ENCODE measurements at regions not wholly inside any gene's neighbourhood (a gene's known extent, or its start where the extent isn't known, plus 50 kb on each side); places are given as distances from the start of the nearest gene placed in this dataset.

DNA sequence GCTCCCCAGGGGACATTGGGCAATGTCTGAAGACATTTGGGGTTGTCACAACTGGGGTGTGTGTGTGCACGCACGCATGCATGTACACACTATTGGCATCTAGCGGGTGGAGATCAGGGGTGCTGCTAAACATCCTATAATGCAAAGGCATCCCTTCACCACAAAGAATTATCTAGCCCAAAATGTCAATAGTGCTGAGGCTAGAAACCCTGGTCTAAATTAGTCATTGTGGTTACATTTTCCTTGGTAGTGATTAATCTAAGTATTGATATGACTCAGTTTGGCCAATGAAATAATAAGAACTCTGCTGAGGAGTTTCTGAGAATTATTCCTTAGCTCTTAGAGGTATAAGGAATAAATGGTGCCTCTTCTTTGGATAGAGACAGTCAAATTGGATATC lies 200.2 kb downstream of the CLCN4 start:
- no peak for DNase-seq (ENCODE audit: insufficient read length)
- no peak for TF ChIP-seq POLR2A (IDR thresholded peaks at IDR 0.05; ENCODE audit: low read depth, low read length)
- no peak for FAIRE-seq

DNA sequence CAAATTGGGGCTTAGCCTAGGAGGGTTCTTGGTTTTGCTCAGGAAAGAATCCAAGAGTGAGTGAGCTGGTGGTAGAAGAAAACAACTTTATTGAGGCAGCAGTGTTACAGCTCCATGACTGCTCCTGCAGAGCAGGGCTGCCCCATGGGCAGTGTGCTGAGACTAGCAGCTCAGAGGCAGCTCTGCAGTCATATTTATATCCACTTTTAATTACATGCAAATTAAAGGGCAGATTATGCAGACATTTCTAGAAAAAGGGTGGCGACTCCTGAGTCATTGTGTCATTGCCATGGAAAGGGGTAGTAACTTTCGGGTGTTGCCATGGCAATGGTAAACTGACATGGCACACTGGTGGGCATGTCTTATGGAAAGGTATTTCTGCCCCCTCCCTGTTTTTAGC lies 202.2 kb downstream of the CLCN4 start:
- DNase-seq (ENCODE audit: insufficient read length) (no peak), FAIRE-seq (no peak)
- TF ChIP-seq POLR2AphosphoS5 (IDR thresholded peaks at IDR 0.05; ENCODE audit: low read depth, low read length), result no peak
- no peak for TF ChIP-seq POLR2A (IDR thresholded peaks at IDR 0.05; ENCODE audit: low read depth, low read length)
- no peak for TF ChIP-seq TAF1 (IDR thresholded peaks at IDR 0.05; ENCODE audit: borderline replicate concordance, low read depth, low read length)

DNA sequence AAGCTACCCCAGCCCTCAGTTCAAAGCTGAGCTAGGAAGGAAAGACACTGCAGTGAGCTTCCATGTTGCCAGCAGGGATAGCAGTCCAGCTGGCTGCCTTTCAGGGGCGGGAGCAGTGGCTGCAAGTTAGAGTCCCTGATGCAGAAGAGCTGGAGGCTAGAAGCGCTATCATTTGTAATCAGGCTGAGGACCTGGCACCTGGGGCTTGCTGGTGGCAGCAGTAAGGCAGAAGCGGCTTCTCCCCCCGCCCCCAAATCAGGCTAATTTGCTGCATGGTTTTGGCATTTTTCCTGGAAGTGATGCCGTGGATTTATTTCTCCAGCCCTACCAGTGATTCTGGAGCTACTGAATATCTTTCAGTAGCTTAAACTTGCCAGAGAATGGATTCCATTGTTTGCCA lies 203.3 kb downstream of the CLCN4 start:
- FAIRE-seq, result no peak
- no peak for DNase-seq (ENCODE audit: insufficient read length)
- no peak for TF ChIP-seq POLR2A (IDR thresholded peaks at IDR 0.05; ENCODE audit: low read depth, low read length)
- no peak for TF ChIP-seq POLR2AphosphoS5 (IDR thresholded peaks at IDR 0.05; ENCODE audit: low read depth, low read length)
- TF ChIP-seq TAF1 (IDR thresholded peaks at IDR 0.05; ENCODE audit: borderline replicate concordance, low read depth, low read length), result no peak

DNA sequence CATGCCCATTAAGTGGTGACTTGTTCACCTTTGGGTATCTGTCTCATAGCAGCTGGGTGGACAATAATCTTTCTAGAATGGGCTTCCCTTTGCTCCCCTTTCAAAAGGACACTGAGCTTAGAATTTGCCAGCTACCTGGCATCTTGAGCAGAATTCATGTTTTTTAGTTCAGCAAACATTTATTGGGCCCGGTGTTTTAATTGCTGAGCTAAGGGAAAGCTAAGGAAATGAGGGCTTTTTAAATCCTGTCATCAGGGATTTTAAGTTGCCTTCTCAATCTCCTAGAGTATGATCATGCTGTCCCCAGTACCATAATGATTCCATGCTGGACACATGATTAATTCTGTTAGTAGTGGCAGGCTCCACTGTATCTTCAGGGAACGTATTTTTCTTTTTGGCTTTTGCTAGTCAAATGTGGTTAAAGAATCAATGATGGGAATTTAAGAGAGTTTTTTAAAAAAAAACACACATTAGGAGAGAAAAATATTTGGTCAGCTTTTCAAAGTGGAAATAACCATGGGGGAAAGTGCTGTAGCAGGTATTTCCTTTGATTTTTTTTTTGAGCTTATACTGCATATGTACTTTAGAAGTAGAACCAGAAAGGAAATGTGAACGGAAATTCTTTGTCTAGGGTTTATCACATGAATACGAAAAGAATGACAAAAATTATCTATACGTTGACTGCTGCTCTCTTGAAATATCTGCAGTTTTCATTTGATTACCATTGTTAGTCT lies 208.9 kb downstream of the CLCN4 start:
- no peak for TF ChIP-seq POLR2AphosphoS5 (IDR thresholded peaks at IDR 0.05; ENCODE audit: low read depth, low read length)
- TF ChIP-seq POLR2A (IDR thresholded peaks at IDR 0.05; ENCODE audit: low read depth, low read length), result no peak
- TF ChIP-seq TAF1 (IDR thresholded peaks at IDR 0.05; ENCODE audit: borderline replicate concordance, low read depth, low read length), result no peak
- FAIRE-seq (no peak), DNase-seq (ENCODE audit: insufficient read length) (no peak)

DNA sequence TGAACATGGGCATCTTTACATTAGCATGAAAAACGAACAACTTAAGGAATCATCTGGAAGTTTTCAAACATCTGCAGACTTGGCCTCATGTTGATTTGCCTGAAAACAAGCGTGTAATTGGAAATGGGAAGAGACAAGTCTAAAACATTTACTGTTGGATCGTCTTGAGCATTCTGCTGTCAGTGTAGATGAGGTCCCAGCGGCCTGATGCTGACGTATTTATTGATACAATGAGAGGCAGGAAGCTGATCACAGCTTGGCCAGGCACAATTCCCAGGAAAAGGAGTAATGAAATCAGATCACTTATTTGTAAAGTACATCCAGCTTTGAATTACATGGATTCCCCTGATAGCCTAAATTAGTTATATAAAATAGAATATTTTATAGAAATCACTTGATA lies 210.6 kb downstream of the CLCN4 start:
- TF ChIP-seq TAF1 (IDR thresholded peaks at IDR 0.05; ENCODE audit: borderline replicate concordance, low read depth, low read length) (no peak), POLR2A (IDR thresholded peaks at IDR 0.05; ENCODE audit: low read depth, low read length) (no peak), POLR2AphosphoS5 (IDR thresholded peaks at IDR 0.05; ENCODE audit: low read depth, low read length) (no peak)
- FAIRE-seq, result no peak
- DNase-seq (ENCODE audit: insufficient read length), result no peak

DNA sequence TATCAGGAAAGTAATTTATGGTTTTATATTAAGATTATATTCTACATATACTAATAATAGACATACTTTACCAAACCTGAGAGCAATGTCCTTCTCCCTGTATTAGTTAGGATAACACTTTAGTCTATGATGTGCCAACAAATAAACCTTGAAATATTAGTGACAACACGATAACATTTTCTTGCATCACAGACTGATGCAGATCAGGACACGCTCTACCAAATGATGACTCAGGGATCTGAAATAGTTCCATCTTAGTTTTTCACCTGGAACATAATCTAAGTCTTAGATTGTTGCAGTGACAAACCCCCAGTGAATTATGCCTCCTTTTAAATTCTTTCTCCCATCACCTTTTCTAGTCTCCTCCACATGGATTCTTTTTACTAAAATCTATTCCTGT lies 214.2 kb downstream of the CLCN4 start:
- DNase-seq (ENCODE audit: insufficient read length) (no peak), FAIRE-seq (no peak)
- no peak for TF ChIP-seq TAF1 (IDR thresholded peaks at IDR 0.05; ENCODE audit: borderline replicate concordance, low read depth, low read length)
- TF ChIP-seq POLR2A (IDR thresholded peaks at IDR 0.05; ENCODE audit: low read depth, low read length), result no peak
- no peak for TF ChIP-seq POLR2AphosphoS5 (IDR thresholded peaks at IDR 0.05; ENCODE audit: low read depth, low read length)

DNA sequence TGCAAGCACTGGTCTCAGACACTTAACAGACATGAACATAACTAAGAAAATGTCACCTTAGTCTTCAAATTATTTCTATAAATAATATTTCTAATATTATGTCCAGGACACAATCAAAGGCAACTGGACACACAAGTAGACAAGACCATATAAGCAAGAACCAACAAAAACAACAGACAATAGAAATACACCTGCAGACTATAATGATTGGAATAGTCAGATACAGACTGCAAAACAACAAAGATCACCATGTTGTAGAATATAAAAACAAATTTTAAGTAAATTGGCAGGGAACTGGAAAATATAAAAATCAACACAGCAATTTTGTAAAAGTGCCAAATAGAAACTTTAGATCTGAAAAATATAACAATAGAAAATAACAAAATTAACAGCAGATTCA lies 220.7 kb downstream of the CLCN4 start:
- TF ChIP-seq POLR2AphosphoS5 (IDR thresholded peaks at IDR 0.05; ENCODE audit: low read depth, low read length) (no peak), TAF1 (IDR thresholded peaks at IDR 0.05; ENCODE audit: borderline replicate concordance, low read depth, low read length) (no peak), POLR2A (IDR thresholded peaks at IDR 0.05; ENCODE audit: low read depth, low read length) (no peak)
- no peak for DNase-seq (ENCODE audit: insufficient read length)
- FAIRE-seq, result no peak

DNA sequence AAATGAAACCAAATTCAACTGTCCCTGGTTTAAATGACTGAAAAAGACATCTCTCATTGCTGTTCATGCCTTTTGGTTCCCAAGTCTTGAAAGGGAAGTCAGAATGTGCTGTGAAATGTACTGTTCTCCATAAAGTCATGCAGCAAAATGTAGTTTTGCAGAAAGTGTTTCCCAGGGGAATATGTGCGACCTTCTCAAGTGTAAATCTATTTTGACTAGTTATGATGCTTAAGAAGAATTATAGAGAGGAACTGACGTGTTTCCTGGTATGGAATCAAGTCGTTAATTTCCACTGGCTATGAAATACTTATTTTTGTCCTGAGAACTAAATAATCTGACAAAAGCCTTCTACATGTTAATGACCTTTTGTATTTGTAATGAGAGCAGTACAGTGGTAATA lies 223.1 kb downstream of the CLCN4 start:
- TF ChIP-seq POLR2AphosphoS5 (IDR thresholded peaks at IDR 0.05; ENCODE audit: low read depth, low read length), result no peak
- TF ChIP-seq TAF1 (IDR thresholded peaks at IDR 0.05; ENCODE audit: borderline replicate concordance, low read depth, low read length), result no peak
- TF ChIP-seq POLR2A (IDR thresholded peaks at IDR 0.05; ENCODE audit: low read depth, low read length), result no peak
- no peak for FAIRE-seq

DNA sequence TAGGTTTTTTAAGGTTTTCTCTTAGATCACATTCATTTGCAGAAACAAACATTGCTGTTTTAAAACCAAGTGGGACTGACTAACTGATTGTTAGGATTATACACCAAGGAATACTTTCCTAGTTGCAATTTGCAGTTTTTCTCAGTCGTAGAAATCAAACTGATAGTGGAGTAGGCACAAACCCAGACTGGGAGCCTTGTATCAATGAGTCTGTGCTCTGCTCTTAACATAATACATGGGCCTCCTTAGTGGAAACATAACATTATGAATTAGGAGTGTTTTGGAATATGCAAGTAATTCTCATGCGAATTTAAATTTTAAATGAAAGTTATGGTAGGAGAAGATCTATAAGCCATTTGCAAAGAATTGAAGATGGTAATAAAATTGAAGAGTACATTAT lies 223.5 kb downstream of the CLCN4 start:
- no peak for FAIRE-seq
- TF ChIP-seq POLR2AphosphoS5 (IDR thresholded peaks at IDR 0.05; ENCODE audit: low read depth, low read length) (no peak), TAF1 (IDR thresholded peaks at IDR 0.05; ENCODE audit: borderline replicate concordance, low read depth, low read length) (no peak), POLR2A (IDR thresholded peaks at IDR 0.05; ENCODE audit: low read depth, low read length) (no peak)

More for the DNA sequence above, 223.1 kb downstream of the CLCN4 start:
- no peak for DNase-seq (ENCODE audit: insufficient read length)

DNA sequence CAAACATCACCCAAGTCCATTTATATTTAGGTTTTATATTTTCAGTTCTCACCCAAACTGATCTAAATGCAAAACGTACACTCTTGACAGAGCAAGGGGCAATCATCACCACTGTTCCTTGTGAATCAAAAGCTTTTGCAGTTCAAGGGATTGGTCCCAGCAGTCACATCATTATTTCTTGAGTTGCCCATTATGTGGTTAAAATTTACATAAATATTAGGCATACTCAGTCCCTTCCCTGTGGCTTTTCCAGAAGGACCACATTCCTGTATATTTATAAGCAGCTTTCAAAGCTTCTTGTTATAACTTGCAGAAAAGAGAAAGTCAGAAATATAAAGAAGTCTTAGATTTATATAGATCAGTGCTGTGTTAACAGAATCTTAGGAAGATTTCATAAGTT lies 224.4 kb downstream of the CLCN4 start:
- DNase-seq (ENCODE audit: insufficient read length), result no peak
- no peak for TF ChIP-seq POLR2A (IDR thresholded peaks at IDR 0.05; ENCODE audit: low read depth, low read length)
- no peak for FAIRE-seq

More for the DNA sequence above, 223.5 kb downstream of the CLCN4 start:
- DNase-seq (ENCODE audit: insufficient read length), result no peak

DNA sequence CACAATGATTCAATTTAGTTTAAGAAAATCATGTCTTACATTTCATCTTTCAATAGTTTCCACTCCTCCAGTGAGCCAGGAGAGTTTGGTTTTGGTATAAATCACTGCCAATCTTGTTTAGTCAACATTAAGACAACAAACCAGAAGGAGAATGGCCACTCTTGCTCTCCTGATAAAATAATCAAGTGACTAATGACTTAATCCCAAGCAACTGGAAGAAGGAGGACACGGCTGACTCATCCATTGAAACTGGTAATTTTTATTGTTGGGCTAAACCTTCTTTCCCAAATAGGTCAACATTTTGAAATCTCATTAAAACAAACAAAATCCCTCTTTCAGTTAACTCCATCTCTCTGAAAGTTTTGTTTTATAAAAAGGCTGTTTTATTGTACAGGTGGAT lies 230.2 kb downstream of the CLCN4 start:
- FAIRE-seq (peak; percentile 5), DNase-seq (ENCODE audit: insufficient read length) (no peak)
- no peak for TF ChIP-seq TAF1 (IDR thresholded peaks at IDR 0.05; ENCODE audit: borderline replicate concordance, low read depth, low read length)
- no peak for TF ChIP-seq POLR2AphosphoS5 (IDR thresholded peaks at IDR 0.05; ENCODE audit: low read depth, low read length)
- no peak for TF ChIP-seq POLR2A (IDR thresholded peaks at IDR 0.05; ENCODE audit: low read depth, low read length)

DNA sequence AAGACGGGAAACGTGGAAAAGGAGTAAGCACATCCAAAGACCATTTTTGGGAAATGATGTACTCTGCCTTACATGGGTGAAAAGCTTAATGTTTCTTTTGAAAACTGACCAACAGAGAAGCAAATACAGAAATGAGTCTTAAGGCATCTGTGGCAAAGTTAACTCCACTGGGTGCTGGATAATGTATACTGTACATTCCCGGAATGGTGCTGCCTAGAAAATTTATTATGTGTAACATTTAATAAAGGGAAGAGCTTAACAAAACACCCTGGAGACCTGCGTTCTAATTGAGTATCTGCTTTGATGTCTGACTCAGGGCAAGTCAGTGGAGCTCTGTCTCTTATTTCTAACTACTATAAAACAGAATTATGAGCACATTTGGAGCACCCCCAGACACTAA lies 230.2 kb downstream of the MID1 start:
- no peak for TF ChIP-seq POLR2AphosphoS5 (IDR thresholded peaks at IDR 0.05; ENCODE audit: low read depth, low read length)
- FAIRE-seq (no peak), DNase-seq (ENCODE audit: insufficient read length) (no peak)

DNA sequence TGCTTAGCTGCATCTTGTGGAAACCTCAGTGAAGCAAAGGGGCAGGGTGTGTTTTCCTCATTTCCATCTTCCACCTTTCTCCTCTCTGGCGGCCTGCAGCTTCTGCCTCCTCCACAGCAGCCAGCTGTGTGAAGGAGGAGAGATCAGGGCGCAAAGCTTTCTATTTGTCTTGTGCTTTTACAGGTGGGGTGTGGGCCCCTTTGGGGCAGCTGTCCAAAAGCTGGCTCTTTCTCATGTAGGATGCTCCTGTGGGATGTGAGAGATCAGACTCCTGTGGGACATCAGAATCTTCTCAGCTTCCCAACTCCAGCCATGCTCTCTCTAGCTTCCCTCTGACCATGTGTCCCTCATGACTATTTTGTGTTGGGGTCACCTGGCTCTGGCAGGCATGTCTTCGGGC lies 227.1 kb downstream of the MID1 start:
- DNase-seq (ENCODE audit: insufficient read length) (no peak), FAIRE-seq (no peak)
- no peak for TF ChIP-seq POLR2A (IDR thresholded peaks at IDR 0.05; ENCODE audit: low read depth, low read length)
- no peak for TF ChIP-seq POLR2AphosphoS5 (IDR thresholded peaks at IDR 0.05; ENCODE audit: low read depth, low read length)
- no peak for TF ChIP-seq TAF1 (IDR thresholded peaks at IDR 0.05; ENCODE audit: borderline replicate concordance, low read depth, low read length)

All from GM12892 (cell line).